NCI-H345 treated with DMSO at 0.1 percent for 48 hours (cell line): ENCODE measurements at regions not wholly inside any gene's neighbourhood (a gene's known extent, or its start where the extent isn't known, plus 50 kb on each side); places are given as distances from the start of the nearest gene placed in this dataset.

Experiments used
- DNase-seq: peaks from one replicate; lab custom pipeline; 2025; ENCODE audit not compliant: unreplicated experiment; lab: John Stamatoyannopoulos, UW

GRCh38 chr18:42392416-42392815 is 437.4 kb downstream of the PIK3C3 start:
- DNase-seq, result no peak

- DNase-seq, result no peak
Measured at GRCh38 chr18:42392926-42393325, 437.9 kb downstream of the PIK3C3 start.

GRCh38 chr18:42394238-42394637 is 439.2 kb downstream of the PIK3C3 start:
- no peak for DNase-seq

- no peak for DNase-seq
Measured at GRCh38 chr18:42401131-42401673, 446.2 kb downstream of the PIK3C3 start.

- DNase-seq, result no peak
Measured at GRCh38 chr18:42404151-42404550, 449.1 kb downstream of the PIK3C3 start.

GRCh38 chr18:42409005-42409404 is 454.0 kb downstream of the PIK3C3 start:
- DNase-seq, result no peak

- DNase-seq, result no peak
Measured at GRCh38 chr18:42412281-42412680, 457.2 kb downstream of the PIK3C3 start.

GRCh38 chr18:42412896-42413295 is 457.9 kb downstream of the PIK3C3 start:
- no peak for DNase-seq

GRCh38 chr18:42413870-42414269 is 458.8 kb downstream of the PIK3C3 start:
- DNase-seq, result no peak

- no peak for DNase-seq
Measured at GRCh38 chr18:42414756-42415454, 459.9 kb downstream of the PIK3C3 start.

- no peak for DNase-seq
Measured at GRCh38 chr18:42417189-42417588, 462.2 kb downstream of the PIK3C3 start.

- no peak for DNase-seq
Measured at GRCh38 chr18:42418121-42418520, 463.1 kb downstream of the PIK3C3 start.

- DNase-seq, result no peak
Measured at GRCh38 chr18:42425025-42425424, 470.0 kb downstream of the PIK3C3 start.

- no peak for DNase-seq
Measured at GRCh38 chr18:42426496-42427015, 471.5 kb downstream of the PIK3C3 start.

GRCh38 chr18:42429196-42429595 is 474.2 kb downstream of the PIK3C3 start:
- DNase-seq, result no peak

GRCh38 chr18:42436222-42436765 is 481.3 kb downstream of the PIK3C3 start:
- DNase-seq, result no peak

- no peak for DNase-seq
Measured at GRCh38 chr18:42437001-42437400, 482.0 kb downstream of the PIK3C3 start.

GRCh38 chr18:42437646-42438045 is 482.6 kb downstream of the PIK3C3 start:
- DNase-seq, result no peak

- DNase-seq, result no peak
Measured at GRCh38 chr18:42442656-42443055, 487.6 kb downstream of the PIK3C3 start.

- DNase-seq, result no peak
Measured at GRCh38 chr18:42444349-42444748, 489.3 kb downstream of the PIK3C3 start.

- no peak for DNase-seq
Measured at GRCh38 chr18:42445359-42445758, 490.3 kb downstream of the PIK3C3 start.

- no peak for DNase-seq
Measured at GRCh38 chr18:42446195-42446594, 491.2 kb downstream of the PIK3C3 start.
